ENCODE measurements at regions not wholly inside any gene's neighbourhood (a gene's known extent, or its start where the extent isn't known, plus 50 kb on each side); places are given as distances from the start of the nearest gene placed in this dataset.

DNA sequence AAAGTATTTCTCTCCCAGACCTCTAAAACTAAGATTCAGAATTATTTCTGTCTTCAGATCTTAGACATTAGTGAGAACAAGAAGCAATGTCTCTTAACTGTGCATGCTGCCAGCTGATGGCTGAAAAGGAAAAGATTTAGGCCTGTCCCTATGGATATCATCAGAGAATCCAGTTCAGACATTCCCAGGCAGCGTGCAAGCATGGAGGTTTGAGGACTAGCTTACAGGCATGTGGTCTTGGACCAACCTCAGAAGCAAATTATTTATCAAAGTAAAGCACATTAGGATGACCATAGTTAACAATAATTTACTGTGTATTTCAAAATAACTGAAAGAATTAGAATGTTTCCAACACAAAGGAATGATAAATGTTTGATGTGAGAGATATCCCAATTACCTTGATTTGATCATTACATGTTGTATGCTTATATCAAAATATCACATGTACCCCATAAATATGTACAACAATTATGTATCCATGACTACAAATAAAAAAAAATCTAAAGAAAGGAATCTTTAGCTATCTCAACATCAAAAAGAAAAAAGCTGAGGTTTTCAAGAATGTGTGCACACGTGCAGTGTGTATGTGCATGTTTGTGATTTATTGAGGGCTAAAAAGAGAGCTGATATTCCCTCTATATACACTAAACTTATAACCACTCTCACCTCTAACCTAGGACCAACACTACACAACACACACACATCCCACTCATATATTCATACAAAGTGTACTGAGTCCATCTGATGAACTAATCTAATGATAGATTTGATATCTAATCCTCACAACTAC is 108.9 kb upstream of the THBS1 start:
- no peak for DNase-seq

DNA sequence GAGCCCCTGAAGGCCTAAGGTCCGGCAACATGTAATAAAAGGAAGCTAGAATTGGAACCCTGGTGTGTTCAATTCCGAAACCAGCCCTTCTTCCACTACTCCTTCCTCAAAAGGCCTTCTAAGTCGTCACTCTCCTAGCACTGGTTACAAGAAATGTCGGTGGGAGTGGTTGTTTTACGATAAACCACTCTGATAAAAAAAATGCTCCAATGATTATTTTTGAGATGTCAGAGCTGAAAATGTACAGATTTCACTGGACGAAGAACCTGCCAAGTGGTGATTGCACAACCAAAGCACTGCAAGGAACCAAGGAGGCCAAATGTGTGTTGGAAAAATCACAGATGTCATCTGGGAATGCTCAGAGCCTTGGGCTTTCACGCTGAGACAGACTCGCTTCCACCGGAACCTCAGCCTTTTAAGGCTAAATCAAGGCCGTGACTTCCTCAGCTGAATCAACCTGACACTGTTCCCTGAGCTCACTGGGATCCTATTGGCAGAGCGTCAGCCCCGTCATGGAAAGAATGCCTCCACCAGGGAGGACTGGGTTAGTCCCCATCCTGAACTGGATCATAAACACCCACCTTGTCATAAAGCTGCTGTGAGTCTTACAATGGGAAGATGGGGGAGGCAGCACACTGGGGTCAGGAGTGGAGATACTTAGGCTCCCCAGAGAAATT is 108.1 kb upstream of the THBS1 start:
- DNase-seq = no peak

DNA sequence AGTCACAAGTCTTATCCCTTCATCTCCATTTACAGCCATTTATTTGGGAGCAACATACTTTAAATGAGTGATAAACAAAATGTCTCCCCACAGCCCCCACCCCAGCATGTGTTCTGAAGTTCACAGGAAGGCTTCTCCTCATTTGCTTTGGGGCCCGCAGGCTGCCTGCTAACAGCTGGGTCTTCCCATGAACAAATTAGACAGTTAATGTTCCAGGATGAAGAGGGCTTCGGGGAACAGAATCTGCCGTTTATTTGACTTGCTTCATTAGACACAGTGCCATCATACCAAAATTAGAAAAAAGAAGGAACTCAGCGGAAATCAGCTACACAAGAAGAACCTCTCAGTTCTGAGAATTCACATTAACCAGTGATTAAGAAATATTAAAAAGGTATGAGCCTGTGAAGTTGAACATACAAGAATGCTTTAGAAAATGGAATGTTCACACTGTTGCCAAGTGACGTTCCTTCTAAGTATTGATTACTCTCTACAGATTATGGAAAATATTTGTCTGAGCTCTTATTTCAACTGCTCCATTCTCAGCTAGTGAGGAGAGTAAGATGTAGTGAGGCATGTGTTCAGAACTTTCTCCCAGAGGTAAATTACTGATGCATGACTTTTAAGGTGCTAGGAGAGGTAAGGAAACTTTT is 107.5 kb upstream of the THBS1 start:
- DNase-seq = no peak

DNA sequence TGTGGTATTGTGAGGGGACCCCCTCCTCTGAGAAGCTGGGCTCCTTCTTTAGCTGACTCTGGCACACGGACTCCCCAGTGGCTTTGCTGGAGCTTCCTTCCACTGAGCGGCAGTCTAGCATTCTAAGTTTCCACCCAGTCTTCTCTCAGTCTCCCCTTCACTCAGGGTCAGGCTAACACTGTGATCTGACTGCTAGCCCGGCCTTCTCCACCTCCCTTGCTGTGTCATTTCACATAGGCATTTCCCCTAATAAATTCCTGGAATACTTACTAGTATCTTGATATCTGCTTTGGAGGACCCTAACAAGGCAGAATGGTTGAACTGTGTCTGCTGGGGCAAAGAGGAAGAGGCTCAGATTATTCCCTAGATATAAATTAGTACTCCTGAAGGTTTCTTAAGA is 106.2 kb upstream of the THBS1 start:
- no peak for DNase-seq

DNA sequence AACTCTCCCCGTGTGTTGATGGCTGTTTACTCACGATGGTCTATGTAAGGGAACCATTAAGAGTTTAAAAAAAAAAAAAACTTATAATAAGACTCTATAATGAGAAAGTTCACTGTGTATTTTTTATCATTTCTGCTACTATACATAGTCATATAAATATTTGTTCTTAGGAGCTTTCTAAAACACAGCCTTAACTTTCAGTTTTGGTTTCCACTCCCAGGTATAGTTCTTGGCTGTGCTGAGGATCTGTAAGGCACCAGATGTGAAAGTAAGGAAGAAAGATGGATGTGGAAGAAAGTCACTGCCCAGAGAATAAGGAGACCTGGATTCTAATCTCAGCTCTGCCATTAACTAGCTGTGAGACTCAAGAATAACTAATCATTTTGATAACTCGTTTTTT is 101.9 kb upstream of the THBS1 start:
- no peak for DNase-seq

DNA sequence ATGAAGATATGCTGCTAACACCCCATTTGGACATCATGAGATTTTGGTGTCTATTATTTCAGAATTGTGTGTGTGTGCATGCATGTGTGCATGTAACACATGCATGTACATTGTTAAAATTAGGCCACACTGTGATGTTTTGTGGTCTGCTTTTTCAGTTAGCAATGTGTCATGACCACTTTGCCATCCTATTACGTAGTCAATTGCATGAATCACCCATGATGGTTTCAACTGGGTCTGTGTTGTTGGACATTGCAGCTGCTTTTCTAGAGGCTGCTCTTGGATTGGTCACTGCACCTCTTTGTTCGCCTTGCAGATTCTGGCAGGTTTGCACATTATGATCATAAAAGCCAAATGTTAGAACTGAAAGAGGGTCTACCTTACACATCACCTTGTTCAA is 101.0 kb upstream of the THBS1 start:
- DNase-seq = no peak

DNA sequence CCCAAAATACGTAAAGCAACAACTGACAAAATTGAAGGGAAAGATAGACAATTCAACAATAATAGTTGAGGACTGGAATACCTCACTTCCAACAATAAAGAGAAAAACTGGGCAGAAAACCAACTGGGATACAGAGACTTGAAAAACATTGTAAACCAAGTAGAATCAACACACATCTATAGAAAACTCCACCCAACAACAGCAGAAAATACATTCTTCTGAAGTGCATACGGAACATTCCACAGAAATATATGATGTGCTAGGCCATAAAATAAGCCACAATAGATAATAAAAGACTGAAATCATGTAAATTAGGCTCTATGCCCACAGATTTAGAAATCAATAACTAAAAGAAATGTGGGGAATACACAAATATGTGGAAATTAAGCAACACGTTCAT is 98.4 kb upstream of the THBS1 start:
- no peak for DNase-seq

DNA sequence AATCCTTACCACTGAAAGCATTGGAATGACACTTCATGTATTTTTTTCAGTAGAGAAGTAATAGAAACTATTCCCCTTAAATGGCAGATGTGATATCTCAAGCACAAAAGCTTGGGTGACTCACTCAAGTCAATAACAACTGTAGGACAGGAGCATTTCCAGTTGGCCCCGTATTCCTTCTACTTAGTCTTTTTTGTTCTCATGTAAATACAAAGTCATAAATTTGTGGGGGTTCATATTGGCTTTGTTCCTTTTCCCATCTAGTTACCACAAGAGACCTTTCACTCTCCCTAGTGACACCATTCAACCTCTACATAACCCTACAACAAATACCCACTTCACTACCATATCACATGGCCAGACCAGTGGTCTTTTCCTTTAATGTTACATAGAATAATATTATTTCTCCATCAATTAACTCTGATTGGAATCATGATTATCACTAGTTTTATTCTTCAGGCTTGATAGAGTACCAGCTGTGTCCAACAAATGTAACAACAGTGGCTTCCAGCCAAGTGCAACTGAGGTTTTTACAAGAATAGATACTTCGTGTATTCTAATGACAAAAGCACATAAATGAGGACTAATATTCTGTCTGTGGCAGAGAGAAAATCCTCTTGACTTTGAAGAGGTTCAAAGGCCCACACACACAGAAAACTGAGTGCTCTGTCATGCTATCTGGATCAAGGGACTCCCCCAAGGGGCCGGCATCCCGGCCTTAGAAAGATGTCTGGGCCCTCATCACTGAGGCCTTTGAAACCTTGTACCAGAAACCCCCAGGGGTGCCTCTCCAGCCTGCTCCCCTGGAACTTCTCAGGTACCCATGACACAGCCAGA is 94.0 kb upstream of the THBS1 start:
- DNase-seq = no peak

DNA sequence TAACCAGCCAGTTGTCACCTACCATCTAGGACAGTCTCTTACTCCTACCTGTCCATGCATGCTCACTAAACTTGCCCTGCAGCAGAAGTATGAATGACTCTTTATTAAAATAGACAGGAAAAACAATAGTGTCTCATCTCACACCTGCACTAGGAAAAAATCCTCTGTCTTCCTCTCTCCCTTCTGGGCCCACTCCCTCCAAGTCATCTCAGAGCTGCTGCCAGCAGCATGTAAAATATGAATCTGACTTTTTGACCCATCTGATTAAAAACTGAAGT is 93.5 kb upstream of the THBS1 start:
- DNase-seq = no peak

DNA sequence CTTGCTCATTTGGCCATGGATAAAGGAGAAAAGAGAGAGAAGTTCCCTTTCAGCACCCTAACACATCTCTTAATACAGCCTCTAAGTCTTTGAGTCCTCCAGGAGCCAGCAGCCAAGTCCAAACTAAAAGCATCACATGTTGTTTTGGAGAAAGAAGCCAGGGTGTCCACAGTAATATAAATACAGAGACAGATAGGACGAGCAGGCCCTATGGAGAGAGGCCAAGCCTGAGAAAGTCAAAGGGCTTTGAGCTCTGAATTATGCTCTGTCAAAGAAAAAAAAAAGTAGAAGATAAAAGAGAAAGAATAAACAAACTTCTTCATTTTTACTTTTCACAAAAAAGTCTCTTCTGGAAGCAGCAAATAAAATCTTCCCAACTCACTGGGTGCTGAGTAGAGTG is 92.4 kb upstream of the THBS1 start:
- DNase-seq = no peak

DNA sequence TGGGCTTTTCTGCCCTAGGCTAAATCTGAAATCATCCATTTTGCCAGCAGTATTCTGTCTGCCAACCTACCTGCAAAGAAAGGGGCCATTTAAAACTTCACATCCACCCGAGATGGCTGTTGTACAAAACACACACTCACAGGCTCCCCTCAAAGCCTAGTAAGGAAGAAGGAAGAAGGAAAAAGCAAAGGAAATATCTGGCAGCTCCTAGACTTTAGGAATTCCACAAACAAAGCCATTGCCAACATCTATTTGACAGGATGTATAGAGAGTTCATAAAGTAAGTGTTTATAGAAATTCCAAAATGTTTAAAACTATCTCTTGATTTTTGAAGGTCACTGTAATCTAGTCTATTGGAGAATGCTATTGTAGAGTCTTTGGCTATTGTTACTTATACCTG is 91.9 kb upstream of the THBS1 start:
- no peak for DNase-seq

DNA sequence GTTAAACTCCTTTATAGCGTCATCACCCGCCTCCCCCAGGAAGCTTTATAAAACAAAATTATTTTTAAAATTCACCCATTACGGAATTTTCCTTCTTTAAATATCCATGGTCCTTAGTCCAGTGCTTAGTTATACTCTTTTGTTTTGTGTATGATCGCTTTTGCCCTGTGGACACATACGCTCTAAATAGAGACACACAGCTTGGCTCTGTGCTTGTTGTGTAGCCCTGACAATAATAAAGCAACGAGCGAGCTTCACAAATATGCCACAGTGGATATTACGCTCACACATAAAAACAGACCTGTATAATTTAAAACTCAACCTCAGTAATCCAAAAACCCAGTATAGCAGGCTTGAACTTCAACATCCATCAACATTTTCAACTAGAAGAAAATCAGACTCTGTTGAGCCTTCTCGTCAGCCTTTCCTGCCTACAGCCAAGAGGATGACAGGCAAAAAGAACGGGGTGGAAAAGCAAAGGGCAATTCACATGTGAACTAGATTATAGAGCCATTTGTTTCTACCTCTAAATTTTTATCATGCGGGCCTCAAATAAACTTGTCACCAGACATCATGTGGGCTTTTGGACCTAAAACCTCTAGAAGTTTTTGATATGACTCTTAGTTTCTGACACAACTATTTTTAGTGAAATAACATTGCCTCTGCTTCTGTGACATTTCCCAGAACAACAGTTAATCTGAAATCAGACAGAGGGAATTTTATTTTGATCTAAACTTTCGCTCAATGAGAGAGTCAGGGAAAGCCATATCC is 89.6 kb upstream of the THBS1 start:
- DNase-seq = no peak

DNA sequence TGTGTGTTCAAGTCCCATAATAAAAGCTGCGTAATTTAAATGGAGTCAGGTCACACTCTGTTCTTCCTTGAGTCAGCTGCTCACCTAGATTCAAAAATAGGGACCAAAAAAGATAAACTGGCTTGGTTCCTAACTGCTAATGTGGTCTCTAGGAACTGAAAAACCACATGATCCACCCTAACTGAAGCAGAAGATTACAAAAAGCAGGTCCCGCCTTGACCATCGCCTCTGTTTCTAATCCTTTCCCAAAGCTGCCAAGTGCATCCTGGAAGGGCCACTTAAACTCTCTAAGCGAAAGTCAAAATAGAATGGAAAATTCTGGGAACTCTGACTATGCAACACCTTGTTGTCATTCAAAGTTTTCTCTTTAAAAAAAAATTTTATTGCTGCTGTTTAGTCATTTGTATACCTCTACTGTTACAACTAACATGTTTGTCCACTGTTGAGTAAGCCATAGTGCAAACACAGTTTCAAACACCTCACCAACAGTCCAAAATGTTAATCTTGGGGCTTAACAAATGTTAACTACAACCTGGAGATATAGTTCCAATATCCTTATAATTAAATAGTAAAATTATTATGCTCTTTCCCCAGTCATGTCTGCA is 88.9 kb upstream of the THBS1 start:
- DNase-seq = no peak

DNA sequence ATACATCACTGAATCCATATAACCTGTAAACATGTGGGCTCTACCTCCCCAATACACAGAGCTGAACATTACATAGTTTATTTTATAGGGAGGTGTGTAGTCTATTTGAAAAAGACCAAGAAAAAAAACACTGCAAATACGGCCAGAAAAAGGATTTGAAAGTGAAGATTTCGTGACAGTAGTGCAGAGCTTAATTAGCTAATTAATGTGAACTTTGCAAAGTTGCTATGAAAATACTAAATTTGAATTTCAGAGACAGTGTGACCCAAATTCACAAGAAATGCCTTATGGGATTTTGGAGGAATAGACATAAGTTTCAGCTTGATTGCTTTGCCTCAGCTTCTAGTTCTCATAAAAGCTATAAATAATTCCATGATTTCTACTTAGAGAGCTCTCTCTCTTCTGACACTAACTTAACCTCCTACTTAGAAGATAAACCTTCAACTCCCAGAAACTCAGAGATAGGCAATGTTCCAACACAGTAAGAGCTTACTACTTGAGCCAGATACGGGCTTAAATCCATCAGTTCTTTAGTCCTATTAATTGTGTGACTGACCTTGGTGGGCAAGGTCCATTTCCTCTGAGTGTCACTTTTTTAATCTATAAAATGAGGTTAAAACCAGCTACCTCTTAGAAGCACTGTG is 87.3 kb upstream of the THBS1 start:
- DNase-seq = no peak

DNA sequence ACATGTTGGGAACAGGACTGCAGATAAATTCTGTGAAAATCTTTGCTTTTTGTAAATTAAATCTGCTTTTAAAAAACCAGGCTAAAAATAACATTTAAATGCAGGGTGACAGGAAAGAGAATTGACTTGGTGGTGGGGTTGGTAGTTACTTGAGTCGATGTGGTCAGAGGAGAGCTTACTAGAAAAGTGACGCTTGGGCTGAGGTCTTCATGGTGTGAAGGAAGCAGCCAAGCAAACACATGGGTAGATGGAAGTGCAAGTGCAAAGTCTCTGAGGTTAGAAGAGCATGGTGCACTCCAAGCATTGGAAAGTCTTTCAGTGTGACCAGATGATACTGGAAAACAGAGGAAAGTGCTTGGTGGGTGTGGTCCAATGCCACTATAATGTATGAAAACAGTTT is 86.4 kb upstream of the THBS1 start:
- DNase-seq = no peak

DNA sequence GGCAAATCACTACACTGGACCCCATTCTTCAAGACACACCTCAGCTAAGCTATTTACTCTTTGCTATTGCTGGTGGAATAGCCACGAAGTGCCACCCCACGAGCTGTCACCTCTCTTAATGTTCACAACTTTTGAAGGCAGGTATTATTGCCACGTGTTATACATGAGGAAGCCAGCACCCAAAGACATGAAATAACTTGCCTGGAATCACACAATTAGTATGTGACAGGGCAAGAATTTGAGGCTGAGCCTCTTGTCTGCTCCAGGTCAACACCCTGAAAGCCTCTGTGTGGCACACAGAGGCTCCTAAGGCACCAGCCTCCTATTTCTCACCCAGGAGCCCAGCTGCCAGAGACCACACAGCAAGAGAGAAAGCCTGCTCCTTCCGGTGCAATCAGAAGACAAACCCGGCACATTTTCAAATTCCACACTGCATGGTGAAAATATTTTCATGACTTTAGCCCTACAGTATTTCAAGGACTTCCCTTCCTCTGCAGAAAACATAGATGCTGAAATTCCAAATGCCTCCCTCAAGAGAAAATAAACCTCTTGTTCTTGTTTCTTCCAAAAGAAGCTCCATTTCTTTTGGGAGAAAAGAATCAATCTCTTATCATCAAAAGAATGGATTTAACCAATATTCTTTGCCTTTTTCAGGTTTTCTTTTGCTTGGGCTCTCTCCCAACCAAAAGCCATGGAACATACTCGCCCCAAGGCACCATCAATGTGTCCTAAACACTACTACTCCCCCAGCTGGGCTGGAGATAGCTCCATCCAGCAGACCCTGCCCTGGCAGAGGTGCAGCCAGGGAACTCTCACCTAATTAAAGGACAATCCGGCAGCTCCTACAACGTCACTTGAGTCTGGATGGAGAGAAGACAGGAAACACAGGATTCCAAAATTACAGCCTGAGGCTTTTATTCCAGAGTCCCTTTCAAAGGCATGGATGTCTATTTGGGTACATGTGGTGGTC is 84.7 kb upstream of the THBS1 start:
- DNase-seq = no peak

DNA sequence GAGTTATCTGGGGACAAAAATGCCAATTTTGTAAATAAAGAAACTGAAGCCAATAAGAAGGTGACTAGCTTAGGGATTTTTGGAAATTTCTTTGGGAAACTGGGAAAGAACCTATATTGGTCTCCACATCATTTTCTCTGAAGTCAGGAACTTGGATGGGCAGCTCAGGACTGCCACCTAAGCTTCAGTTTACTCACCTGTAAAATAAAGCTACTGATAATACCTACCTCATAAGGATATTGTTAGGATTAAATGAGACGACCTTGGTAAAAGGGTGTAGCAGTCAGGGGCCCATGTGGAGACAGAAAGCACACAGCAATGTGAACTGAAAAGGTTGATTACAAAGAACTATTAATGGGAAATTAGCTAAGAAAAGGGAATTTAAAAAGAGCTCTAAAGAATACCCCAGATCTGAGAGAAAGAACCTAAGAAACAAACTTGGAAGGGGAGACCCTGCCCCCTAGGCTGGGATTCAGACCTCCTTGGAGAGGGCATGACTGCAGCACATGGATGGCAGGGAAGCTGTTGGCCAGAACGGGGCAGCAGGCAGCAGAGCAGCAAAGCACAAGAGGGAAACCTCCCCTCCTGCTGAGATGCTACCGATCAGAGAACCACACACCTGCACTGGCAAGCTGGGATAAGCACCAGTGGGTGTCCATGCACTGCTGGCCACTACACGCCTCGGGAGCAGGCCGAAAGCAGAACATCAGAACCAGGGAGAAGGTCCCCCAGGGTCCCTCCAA is 83.7 kb upstream of the THBS1 start:
- DNase-seq = no peak

DNA sequence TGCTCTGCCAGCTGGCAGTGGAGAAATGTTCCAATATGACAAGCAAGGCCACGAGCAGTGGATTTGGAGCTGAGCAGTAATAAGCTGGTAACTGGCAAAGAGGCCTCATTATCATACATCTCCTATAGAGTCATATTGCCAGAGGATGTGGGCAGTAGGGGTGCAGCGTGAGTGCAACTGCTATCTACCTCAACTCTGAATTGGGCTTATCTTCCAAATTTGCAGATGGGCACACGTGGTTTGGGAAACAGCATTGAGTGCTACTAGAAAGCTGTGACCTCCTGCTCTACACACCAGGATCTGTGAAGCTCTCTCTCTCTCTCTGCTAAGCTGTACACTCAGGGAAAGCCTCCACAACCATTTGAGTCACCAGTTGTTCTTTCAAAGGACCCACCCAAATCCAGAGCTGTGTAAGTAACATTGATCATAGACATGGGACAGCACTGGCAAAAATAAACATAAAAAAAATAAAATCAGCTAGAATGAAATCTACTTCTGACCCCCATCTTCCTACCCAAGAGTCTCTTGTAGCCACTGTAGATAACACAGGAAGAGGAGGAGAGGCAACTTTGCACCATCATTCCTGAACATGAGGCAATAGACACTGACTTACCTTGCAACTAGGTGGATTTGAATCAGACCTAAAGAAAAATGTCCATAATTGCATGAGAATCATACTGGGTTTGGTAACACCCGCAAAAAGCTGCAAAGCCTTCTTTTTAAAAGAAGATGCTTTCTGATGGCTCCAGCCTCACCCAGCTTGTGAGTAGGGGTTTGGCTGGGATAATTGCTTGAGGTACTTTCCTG is 82.9 kb upstream of the THBS1 start:
- no peak for DNase-seq

DNA sequence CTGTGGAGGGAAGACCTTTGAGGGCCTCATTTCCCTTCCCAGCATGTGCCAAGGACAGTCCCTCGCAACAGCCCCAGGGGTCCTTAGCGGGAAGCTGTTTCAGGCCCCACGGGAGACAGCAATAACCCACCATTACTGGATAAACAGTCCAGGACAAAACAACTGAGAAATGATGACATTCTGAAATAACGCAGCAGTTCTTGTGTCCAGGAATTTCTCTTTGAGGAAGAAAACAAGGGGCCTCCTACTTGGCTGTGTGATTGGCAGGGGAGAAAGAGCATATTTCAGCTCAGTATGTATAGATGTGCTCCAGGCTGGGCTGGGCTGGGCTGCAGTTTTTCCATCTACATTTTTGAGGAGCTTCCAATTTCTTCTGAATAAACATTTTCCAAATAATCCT is 82.2 kb upstream of the THBS1 start:
- DNase-seq = no peak
